SH-SY5Y (cell line): ENCODE measurements at regions not wholly inside any gene's neighbourhood (a gene's known extent, or its start where the extent isn't known, plus 50 kb on each side); places are given as distances from the start of the nearest gene placed in this dataset.

Source experiments
- GATA2 ChIP-seq: IDR thresholded peaks from 2 replicates; pipeline ENCODE4 v1.6.1; 2011; ENCODE audit warnings: mild to moderate bottlenecking, low read depth, low read length
- GATA3 ChIP-seq: IDR thresholded peaks from 2 replicates; pipeline ENCODE4 v1.6.1; 2011; ENCODE audit warnings: low read depth, mild to moderate bottlenecking, low read length, moderate library complexity

DNA sequence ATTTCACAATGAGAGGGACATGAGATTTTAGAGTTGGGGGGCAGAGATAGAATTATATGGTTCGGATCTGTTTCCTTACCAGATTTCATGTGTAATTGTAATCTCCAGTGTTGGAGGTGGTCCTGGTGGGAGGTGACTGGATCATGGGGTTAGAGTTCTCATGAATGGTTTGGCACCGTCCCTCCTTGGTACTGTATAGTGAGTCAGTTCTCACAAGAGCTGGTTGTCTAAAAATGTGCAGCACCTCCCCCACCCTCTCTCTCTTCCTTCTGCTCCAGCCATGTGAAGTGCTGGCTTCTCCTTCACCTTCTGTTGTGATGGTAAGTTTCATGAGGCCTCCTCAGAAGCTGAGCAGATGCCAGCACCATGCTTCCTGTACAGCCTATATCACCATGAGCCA is 138.1 kb downstream of the SCG2 start:
- TF ChIP-seq GATA3: no peak
- TF ChIP-seq GATA2: no peak

DNA sequence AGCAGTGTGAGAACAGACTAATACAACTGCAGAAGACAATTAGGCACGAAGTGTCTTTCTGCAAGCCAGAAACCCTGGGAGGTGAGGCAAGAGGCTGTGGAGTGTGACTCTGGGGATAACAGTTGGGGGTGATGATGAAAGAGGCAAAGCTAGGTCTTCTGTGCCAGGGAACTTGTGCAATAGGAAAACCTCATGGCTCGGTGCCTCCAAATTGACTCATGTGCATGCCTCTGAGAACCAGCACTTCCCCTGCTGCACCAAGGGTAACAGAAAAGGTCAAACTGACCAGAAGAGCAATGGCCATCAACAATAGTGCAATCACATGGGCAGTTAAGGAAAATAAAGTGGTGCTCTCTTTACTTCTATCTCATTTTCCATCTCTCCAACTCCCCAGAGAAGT is 136.4 kb downstream of the SCG2 start:
- TF ChIP-seq GATA3: no peak
- no peak for TF ChIP-seq GATA2

GRCh38 chr2:223467196-223467595 is 135.0 kb downstream of the SCG2 start:
- TF ChIP-seq GATA2: no peak
- no peak for TF ChIP-seq GATA3

GRCh38 chr2:223469270-223470046 is 132.7 kb downstream of the SCG2 start:
- TF ChIP-seq GATA3: no peak
- TF ChIP-seq GATA2: no peak

GRCh38 chr2:223470602-223471001 is 131.6 kb downstream of the SCG2 start:
- TF ChIP-seq GATA3: no peak
- no peak for TF ChIP-seq GATA2

- TF ChIP-seq GATA2 (no peak), GATA3 (no peak)
Observed at GRCh38 chr2:223472771-223473170, 129.4 kb downstream of the SCG2 start.

DNA sequence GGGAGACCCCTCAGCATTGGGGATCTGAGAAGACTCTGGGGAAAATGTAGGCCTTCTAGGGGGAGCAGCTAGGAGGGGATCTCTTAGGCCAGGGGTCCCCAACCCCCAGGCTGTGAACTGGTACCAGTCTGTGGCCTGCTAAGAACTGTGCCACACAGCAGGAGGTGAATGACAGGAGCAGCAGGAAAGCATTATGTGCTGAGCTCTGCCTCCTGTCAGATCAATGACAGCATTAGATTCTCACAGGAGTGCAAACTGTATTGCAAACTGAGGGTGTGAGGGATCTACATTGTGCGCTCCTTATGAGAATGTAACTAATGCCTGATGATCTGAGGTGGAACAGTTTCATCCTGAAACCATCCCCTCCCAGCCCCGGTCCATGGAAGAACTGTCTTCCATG is 127.3 kb downstream of the SCG2 start:
- TF ChIP-seq GATA3 (no peak), GATA2 (no peak)

- no peak for TF ChIP-seq GATA2
- no peak for TF ChIP-seq GATA3
Observed at GRCh38 chr2:223475901-223476300, 126.3 kb downstream of the SCG2 start.

DNA sequence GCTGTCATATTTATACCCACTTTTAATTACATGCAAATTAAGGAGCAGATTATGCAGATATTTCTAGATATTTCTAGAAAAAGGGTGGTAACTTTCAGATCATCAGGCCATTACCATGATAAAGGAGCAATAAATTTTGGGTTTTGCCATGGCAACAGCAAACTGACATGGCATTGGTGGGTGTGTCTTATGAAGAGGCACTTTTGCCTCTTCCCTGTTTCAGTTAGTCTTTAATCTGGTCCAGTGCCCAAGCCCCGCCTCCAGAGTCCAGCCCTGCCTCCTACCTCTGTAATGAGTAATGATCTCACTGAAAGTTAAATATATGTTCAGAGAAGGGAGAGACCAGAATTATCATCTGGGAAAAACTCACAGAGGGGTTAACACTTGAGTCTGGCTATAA is 124.8 kb downstream of the SCG2 start:
- TF ChIP-seq GATA2: no peak
- TF ChIP-seq GATA3: no peak

DNA sequence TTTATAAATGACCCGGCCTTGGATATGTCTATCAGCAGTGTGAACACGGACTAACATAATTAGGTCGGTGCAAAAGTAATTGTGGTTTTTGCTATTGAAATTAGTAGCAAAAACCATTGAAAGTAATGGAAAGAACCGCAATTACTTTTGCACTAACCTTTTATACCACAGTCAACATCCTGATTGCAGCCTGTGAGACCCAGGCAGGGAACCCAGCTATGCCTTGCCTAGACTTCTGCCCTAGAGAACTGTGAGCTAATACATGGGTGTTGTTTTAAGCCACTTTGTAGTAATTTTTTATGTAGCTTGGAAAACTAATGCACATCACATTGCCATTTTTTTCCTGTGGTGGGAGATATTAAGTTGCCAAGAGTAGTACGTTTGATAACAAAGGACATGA is 120.7 kb downstream of the SCG2 start:
- no peak for TF ChIP-seq GATA2
- no peak for TF ChIP-seq GATA3

- TF ChIP-seq GATA3 (no peak), GATA2 (no peak)
Observed at GRCh38 chr2:223486751-223487150, 115.4 kb downstream of the SCG2 start.

DNA sequence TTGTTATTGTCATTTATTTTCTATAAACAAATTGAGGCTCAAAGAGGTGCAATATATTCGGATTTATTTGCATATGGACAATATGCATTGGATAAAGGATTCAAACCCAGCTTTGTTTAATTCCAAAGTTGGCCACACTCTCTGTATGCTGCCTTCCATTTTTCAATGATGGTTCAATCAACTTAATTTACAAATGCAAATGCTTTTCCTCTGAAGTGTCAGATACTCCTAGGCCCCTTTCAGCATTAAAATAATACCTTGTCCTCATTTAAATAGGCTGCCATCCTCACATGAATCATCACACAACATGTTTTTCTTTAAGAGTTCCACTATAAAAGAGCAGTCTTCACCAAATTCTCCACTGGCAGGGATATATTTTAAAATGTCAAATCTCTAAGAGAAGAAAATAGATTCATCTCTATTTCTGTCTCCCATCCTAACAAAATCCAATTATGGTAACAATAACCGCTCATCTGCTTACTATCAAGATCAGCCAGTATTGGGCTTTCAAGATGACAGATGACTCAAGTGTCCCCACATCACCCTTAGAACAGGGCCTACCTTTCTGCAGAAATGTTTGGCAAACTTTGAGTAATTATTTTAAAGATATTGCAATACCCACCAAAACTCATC is 114.8 kb downstream of the SCG2 start:
- 0 out of 2 replicates have a peak, but pooled peaks have one; percentile 13 for TF ChIP-seq GATA3
- TF ChIP-seq GATA2: no peak

DNA sequence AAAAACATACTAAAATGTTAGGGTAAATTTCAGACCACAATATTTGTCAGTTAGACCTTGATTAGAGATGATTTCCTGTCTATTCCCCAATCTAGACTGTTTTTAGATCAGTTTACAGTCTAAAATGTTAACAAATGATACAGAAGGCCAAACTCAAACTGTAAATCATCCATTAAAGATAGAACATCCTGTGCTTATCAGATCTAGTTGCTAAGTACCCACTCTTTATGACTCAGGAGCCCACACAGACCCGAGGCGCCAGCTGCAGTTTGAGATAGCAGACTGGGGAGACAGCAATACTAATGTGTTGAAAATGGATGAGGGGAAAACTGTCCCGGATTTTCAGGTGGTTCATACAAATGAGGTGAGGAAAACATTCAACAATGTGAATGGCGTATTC is 113.3 kb downstream of the SCG2 start:
- TF ChIP-seq GATA3 (peak; percentile 92), GATA2 (peak; percentile 95)

GRCh38 chr2:223494496-223494895 is 107.7 kb downstream of the SCG2 start:
- no peak for TF ChIP-seq GATA3
- TF ChIP-seq GATA2: no peak

GRCh38 chr2:223494942-223495341 is 107.2 kb downstream of the SCG2 start:
- TF ChIP-seq GATA2 (no peak), GATA3 (no peak)

- no peak for TF ChIP-seq GATA2
Observed at GRCh38 chr2:223500709-223501108, 101.5 kb downstream of the SCG2 start.
